ENCODE measurements at regions not wholly inside any gene's neighbourhood (a gene's known extent, or its start where the extent isn't known, plus 50 kb on each side); places are given as distances from the start of the nearest gene placed in this dataset.

GRCh38 chr14:86639146-86639545 is 1109.2 kb downstream of the FLRT2 start:
- Mint-ChIP-seq H3K4me3 (ENCODE audit: unreplicated experiment) (no peak overlapping the region), H3K9me3 (ENCODE audit: unreplicated experiment) (no peaks in the 10 kb centered on the region)

GRCh38 chr14:86627080-86627479 is 1097.1 kb downstream of the FLRT2 start:
- H3K27me3 Mint-ChIP-seq (ENCODE audit: unreplicated experiment), result no peaks in the 10 kb centered on the region
- no peak overlapping the region for H3K27ac Mint-ChIP-seq (ENCODE audit: unreplicated experiment)
- H3K9me3 Mint-ChIP-seq (ENCODE audit: unreplicated experiment), result peaks cover 4% of the 10 kb centered on the region
- H3K4me1 Mint-ChIP-seq (ENCODE audit: low read depth, unreplicated experiment), result no peaks in the 10 kb centered on the region
- peaks cover 5% of the 10 kb centered on the region for H3K36me3 Mint-ChIP-seq (ENCODE audit: unreplicated experiment)
- no peak overlapping the region for H3K4me3 Mint-ChIP-seq (ENCODE audit: unreplicated experiment)
- TF ChIP-seq CTCF (IDR thresholded peaks at IDR 0.05; ENCODE audit: partially characterized antibody, unreplicated experiment), result no peak
- no peak for DNase-seq

More at GRCh38 chr14:86639146-86639545, 1109.2 kb downstream of the FLRT2 start:
- H3K27ac Mint-ChIP-seq (ENCODE audit: unreplicated experiment), result no peak overlapping the region
- peaks cover 7% of the 10 kb centered on the region for H3K36me3 Mint-ChIP-seq (ENCODE audit: unreplicated experiment)
- TF ChIP-seq CTCF (IDR thresholded peaks at IDR 0.05; ENCODE audit: partially characterized antibody, unreplicated experiment), result no peak
- no peak for DNase-seq
- H3K4me1 Mint-ChIP-seq (ENCODE audit: low read depth, unreplicated experiment), result no peaks in the 10 kb centered on the region
- peaks cover 2% of the 10 kb centered on the region for H3K27me3 Mint-ChIP-seq (ENCODE audit: unreplicated experiment)

- no peak for TF ChIP-seq CTCF (IDR thresholded peaks at IDR 0.05; ENCODE audit: partially characterized antibody, unreplicated experiment)
- peaks cover 4% of the 10 kb centered on the region for H3K9me3 Mint-ChIP-seq (ENCODE audit: unreplicated experiment)
- DNase-seq, result no peak
- peaks cover 5% of the 10 kb centered on the region for H3K36me3 Mint-ChIP-seq (ENCODE audit: unreplicated experiment)
- no peak overlapping the region for H3K27ac Mint-ChIP-seq (ENCODE audit: unreplicated experiment)
- no peaks in the 10 kb centered on the region for H3K4me1 Mint-ChIP-seq (ENCODE audit: low read depth, unreplicated experiment)
- H3K4me3 Mint-ChIP-seq (ENCODE audit: unreplicated experiment), result no peak overlapping the region
- no peaks in the 10 kb centered on the region for H3K27me3 Mint-ChIP-seq (ENCODE audit: unreplicated experiment)
These were observed 1096.6 kb downstream of the FLRT2 start for GRCh38 chr14:86626530-86626929.

- no peak overlapping the region for H3K27ac Mint-ChIP-seq (ENCODE audit: unreplicated experiment)
- no peaks in the 10 kb centered on the region for H3K27me3 Mint-ChIP-seq (ENCODE audit: unreplicated experiment)
- peaks cover 3% of the 10 kb centered on the region for H3K36me3 Mint-ChIP-seq (ENCODE audit: unreplicated experiment)
- TF ChIP-seq CTCF (IDR thresholded peaks at IDR 0.05; ENCODE audit: partially characterized antibody, unreplicated experiment), result no peak
- H3K4me1 Mint-ChIP-seq (ENCODE audit: low read depth, unreplicated experiment), result no peaks in the 10 kb centered on the region
- H3K9me3 Mint-ChIP-seq (ENCODE audit: unreplicated experiment), result peaks cover 4% of the 10 kb centered on the region
- DNase-seq, result no peak
- H3K4me3 Mint-ChIP-seq (ENCODE audit: unreplicated experiment), result no peak overlapping the region
These were observed 1095.7 kb downstream of the FLRT2 start for GRCh38 chr14:86625637-86626036.

- no peak for TF ChIP-seq CTCF (IDR thresholded peaks at IDR 0.05; ENCODE audit: partially characterized antibody, unreplicated experiment)
- no peaks in the 10 kb centered on the region for H3K27me3 Mint-ChIP-seq (ENCODE audit: unreplicated experiment)
- H3K9me3 Mint-ChIP-seq (ENCODE audit: unreplicated experiment), result no peaks in the 10 kb centered on the region
- H3K4me3 Mint-ChIP-seq (ENCODE audit: unreplicated experiment), result no peak overlapping the region
- H3K36me3 Mint-ChIP-seq (ENCODE audit: unreplicated experiment), result no peaks in the 10 kb centered on the region
- DNase-seq, result no peak
- H3K4me1 Mint-ChIP-seq (ENCODE audit: low read depth, unreplicated experiment), result no peaks in the 10 kb centered on the region
- H3K27ac Mint-ChIP-seq (ENCODE audit: unreplicated experiment), result no peak overlapping the region
These were observed 1089.8 kb downstream of the FLRT2 start for GRCh38 chr14:86619726-86620125.

Measured in glutamatergic neuron (in vitro differentiated cells).